GM12872 (cell line): ENCODE measurements at regions not wholly inside any gene's neighbourhood (a gene's known extent, or its start where the extent isn't known, plus 50 kb on each side); places are given as distances from the start of the nearest gene placed in this dataset.

Experiments
- CTCF ChIP-seq: IDR thresholded peaks from 3 replicates; pipeline ENCODE4 v1.5.1; 2011; ENCODE audit warnings: low read depth, mild to moderate bottlenecking, low read length, moderate library complexity; ENCODE audit not compliant: insufficient read depth

DNA sequence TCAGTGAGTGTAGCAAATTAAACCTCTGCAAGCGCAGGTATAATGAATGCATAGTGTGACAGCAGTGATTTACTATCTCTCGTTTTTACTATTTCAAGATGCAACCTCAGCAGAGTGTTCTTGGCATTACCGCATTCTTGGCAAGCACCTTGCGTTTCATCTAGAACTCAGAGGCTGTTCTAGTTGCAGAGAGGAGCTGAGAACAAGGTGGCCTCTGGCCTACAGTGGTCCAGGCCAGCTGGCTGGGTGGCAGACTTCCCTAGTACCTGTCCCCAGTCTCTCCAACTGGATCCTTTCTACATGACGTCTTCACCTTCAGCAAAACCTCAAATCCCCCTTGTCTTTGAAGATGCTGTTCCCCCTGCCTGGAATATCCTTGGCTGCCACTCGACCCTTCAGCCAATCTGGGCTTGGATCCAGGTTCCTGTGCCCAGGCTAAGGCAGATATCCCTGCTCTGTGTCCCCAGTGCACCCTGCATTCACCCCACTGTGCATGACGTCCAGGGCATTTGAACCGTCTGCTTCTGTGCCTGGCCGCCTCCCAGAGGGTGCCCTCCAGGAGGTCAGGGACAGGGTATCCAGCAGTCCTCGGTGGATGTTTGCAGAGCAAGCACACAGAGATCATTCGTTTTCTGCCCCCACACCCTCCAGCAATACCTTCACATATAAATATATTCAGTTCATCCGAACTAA is 120.4 kb upstream of the CPEB4 start:
- TF ChIP-seq CTCF, result no peak

DNA sequence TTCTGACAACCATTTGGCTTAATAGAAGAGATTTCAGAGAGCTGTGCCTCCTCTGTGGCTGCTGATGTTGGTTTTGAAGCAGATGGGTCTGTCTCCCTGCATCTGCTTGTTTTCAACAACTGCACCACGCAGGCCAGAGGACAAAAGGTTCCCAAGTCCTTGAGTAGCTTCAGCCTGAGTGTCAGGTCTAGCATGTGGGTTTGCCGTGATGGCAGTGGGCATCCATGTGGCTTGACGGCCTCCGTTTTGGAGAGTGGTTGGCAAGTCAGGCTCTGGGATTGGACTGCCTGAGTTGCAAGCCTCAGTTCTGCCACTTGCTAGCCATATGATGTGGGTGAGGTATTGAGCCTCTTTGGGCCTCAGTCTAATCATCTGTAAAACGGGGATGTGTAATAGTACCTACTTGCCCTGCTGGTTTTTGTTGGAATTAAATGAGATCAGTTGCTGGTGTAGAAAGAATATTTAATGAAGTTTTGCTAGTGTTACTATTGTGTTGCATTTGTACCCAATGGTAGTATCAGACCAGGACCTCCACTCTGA is 119.8 kb upstream of the CPEB4 start:
- no peak for TF ChIP-seq CTCF

- no peak for TF ChIP-seq CTCF
Measured at GRCh38 chr5:173768891-173769290, 119.3 kb upstream of the CPEB4 start.

DNA sequence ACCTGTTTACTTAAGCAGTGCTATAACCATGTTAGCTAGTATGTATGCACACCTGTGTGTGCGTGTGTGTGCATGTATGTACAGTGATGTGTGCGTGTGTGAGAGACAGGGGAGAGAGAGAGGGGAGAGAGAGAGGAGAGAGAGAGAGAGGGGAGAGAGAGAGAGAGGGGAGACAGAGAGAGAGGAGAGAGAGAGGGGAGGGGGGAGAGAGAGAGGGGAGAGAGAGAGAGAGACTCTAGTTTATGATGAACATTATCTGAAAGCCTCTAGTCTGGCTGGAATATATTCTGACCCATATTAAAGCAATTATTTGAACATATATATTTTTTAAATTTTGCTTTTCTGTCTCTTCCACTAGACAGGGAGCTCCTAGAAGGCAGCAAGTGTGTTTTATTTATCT is 117.5 kb upstream of the CPEB4 start:
- TF ChIP-seq CTCF, result no peak

DNA sequence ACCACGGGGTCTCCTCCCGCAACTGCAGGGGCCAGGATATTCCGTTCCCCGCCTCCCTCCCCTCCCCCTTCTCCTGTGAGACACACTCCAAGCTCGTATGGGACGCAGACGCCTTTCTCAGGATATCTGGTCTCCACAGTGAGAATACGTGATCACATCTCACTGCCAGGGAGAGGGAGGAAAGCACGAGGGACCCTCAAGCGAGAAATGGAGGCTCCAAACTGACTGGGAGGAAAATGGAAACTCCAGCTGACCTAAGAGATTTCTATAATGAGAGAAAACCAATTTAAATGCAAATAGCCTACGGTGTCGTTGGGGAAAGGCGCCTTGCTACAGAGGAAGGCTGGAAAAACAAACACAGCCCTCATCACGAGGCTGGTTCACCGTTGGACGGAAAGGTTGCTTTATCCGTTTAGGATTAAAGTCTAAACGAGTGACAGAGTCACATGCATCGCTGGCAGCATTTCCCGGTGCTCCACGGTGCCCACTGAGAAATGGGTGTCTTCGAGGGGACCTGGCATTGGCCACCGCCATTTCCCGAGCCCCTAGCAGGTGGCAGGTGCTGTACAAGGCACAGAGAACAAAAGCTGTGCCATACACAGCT is 116.9 kb upstream of the CPEB4 start:
- no peak for TF ChIP-seq CTCF

- no peak for TF ChIP-seq CTCF
Measured at GRCh38 chr5:173771725-173772383, 116.3 kb upstream of the CPEB4 start.

DNA sequence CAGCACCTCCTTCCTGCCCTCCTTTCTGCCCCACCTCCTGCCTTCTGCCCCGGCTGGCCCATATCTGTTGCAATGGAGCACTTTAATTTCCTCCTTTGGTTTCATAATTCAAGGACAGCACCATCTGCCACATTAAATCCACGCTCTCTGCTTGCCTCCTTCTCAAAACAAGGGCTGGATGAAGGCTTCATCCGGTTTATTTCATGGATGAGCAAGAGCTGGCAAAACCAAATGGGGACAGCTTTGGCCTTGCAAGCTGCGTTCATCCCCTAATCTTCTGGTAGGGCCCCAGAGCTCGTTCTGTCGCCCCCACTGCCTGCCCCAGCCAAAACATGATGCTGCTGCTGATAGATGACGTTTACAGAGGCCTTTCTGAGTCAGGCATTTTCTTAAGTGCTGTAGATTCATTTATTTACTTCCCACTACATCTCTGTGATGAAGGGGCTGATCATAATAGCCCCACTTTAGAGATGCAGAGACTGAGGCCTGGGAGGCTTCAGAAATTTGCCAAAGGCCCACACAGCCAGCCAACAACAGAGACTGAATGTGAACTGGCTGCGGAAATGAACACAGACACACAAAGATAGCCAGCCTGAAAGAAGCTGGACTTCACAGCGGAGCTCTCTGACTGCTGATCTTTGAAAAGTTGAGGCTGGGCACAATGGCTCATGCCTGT is 115.6 kb upstream of the CPEB4 start:
- no peak for TF ChIP-seq CTCF
